SU-DHL-6 (cell line): ENCODE measurements at regions not wholly inside any gene's neighbourhood (a gene's known extent, or its start where the extent isn't known, plus 50 kb on each side); places are given as distances from the start of the nearest gene placed in this dataset.
"Not testable (repeated sequence)": the region's sequence is repeated elsewhere in the genome, so short reads cannot be mapped to it uniquely, and the experiment has no call there.

Experiments
- EZH2phosphoT487 ChIP-seq: fragments of 200-600 bp; sonication (generic), shearing (Covaris generic); conservative IDR thresholded peaks from 2 replicates; pipeline ENCODE4 v1.6.1; 2018; ENCODE audit warnings: mild to moderate bottlenecking, antibody characterized with exemption, low read length, moderate library complexity, mixed read lengths
- TF ChIP-seq, protein P1 (sequence below): fragments of 200-600 bp; sonication (generic); IDR thresholded peaks from one replicate; pipeline ENCODE4 v1.5.1; 2017; ENCODE audit warnings: antibody characterized with exemption, mild to moderate bottlenecking, low read length, moderate library complexity; ENCODE audit not compliant: insufficient read depth, poor library complexity, severe bottlenecking

GRCh38 chr2:89112434-89112833 is 421.0 kb downstream of the RPIA start:
- TF ChIP-seq, protein P1, sequence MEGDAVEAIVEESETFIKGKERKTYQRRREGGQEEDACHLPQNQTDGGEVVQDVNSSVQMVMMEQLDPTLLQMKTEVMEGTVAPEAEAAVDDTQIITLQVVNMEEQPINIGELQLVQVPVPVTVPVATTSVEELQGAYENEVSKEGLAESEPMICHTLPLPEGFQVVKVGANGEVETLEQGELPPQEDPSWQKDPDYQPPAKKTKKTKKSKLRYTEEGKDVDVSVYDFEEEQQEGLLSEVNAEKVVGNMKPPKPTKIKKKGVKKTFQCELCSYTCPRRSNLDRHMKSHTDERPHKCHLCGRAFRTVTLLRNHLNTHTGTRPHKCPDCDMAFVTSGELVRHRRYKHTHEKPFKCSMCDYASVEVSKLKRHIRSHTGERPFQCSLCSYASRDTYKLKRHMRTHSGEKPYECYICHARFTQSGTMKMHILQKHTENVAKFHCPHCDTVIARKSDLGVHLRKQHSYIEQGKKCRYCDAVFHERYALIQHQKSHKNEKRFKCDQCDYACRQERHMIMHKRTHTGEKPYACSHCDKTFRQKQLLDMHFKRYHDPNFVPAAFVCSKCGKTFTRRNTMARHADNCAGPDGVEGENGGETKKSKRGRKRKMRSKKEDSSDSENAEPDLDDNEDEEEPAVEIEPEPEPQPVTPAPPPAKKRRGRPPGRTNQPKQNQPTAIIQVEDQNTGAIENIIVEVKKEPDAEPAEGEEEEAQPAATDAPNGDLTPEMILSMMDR = not testable (repeated sequence)
- not testable (repeated sequence) for TF ChIP-seq EZH2phosphoT487
